HCT116 (cell line): ENCODE measurements at regions not wholly inside any gene's neighbourhood (a gene's known extent, or its start where the extent isn't known, plus 50 kb on each side); places are given as distances from the start of the nearest gene placed in this dataset.

Source experiments
- ATAC-seq: fragments of 200-7000 bp; cut with Tn5 transposase; 2 replicates; pipeline ENCODE4 v1.9.1; 2020; ENCODE audit warnings: mild to moderate bottlenecking, moderate library complexity
- BruUV-seq: library from RNA; stranded (reverse); fragments of 400-500 nt; replicated peaks from 2 replicates; lab custom pipeline; 2021; lab: Mats Ljungman, UMichigan
- CTCF ChIA-PET: fragments of 300-600 bp; sonication (Branson Sonifier 250); formaldehyde crosslinking; loops from one replicate; lab custom pipeline; 2021; ENCODE audit warnings: antibody characterized with exemption; lab: Charles Lee
- POLR2A ChIA-PET: fragments of 300-600, 350-600 bp; sonication (Branson Sonifier 250); formaldehyde crosslinking; loops from one replicate; lab custom pipeline; 2021; ENCODE audit warnings: antibody characterized with exemption; lab: Charles Lee
- RAD21 ChIA-PET, 2 experiments: fragments of 300-600 bp; sonication (Branson Sonifier 250); formaldehyde crosslinking; loops; one replicate each; lab custom pipeline; 2023; ENCODE audit warnings: low total read pairs in 2 of 2; ENCODE audit not compliant: uncharacterized antibody in 2 of 2, unreplicated experiment in 2 of 2, low non-redundant PET in 1 of 2; lab: Charles Lee
- DNase-seq: peaks from one replicate; pipeline ENCODE4 v3.0.0-alpha.2; 2010; ENCODE audit warnings: low read depth, low spot score
- H2AFZ ChIP-seq: fragments of 200-600 bp; shearing (Covaris generic), sonication (generic); 2 replicates; pipeline ENCODE4 v1.6.1; 2017; ENCODE audit warnings: low read depth, mixed run types, mixed read lengths, antibody characterized with exemption, low read length; ENCODE audit not compliant: poor library complexity, severe bottlenecking
- H3K27ac ChIP-seq: 2 replicates; pipeline ENCODE4 v1.5.1; 2012; ENCODE audit warnings: low read depth, low read length
- H3K27me3 ChIP-seq: fragments of 200-600 bp; sonication (generic); 2 replicates; pipeline ENCODE4 v1.6.1; 2016; ENCODE audit warnings: mixed run types, low read length, mixed read lengths; ENCODE audit not compliant: insufficient read depth
- H3K36me3 ChIP-seq, 2 experiments: fragments of 200-500 bp in 1 of 2; fragments of 200-600 bp in 1 of 2; sonication (Bioruptor generic) in 1 of 2; sonication (generic) in 1 of 2; 2 replicates each; pipeline versions ENCODE4 v1.5.1 to v1.6.1; 2014 to 2016; ENCODE audit warnings: low read length in 2 of 2, inconsistent platforms in 1 of 2, mixed read lengths in 1 of 2, mixed run types in 1 of 2; ENCODE audit not compliant: insufficient read depth in 2 of 2, control insufficient read depth in 1 of 2
- H3K4me1 ChIP-seq, 2 experiments: fragments of 200-600 bp in 1 of 2; sonication (generic) in 1 of 2; 2 replicates each; pipeline versions ENCODE4 v1.5.1 to v1.6.1; 2012 to 2017; ENCODE audit warnings: low read length in 2 of 2, inconsistent platforms in 1 of 2, mild to moderate bottlenecking in 1 of 2, mixed read lengths in 1 of 2, mixed run types in 1 of 2, moderate library complexity in 1 of 2; ENCODE audit not compliant: insufficient read depth in 2 of 2, control insufficient read depth in 1 of 2
- H3K4me2 ChIP-seq: fragments of 200-600 bp; sonication (generic); 2 replicates; pipeline ENCODE4 v1.6.1; 2017; ENCODE audit warnings: mixed run types, low read length, mixed read lengths
- H3K4me3 ChIP-seq, 2 experiments: fragments of 200-600 bp in 1 of 2; sonication (generic) in 1 of 2; replicated peaks in 1 of 2; 2 replicates each; pipeline ENCODE4 v1.5.1; 2011 to 2016; ENCODE audit warnings: low read length in 2 of 2, control low read depth in 1 of 2, low read depth in 1 of 2, mild to moderate bottlenecking in 1 of 2, mixed read lengths in 1 of 2, mixed run types in 1 of 2
- H3K79me2 ChIP-seq: fragments of 200-600 bp; sonication (generic); 2 replicates; pipeline ENCODE4 v1.6.1; 2017; ENCODE audit warnings: mild to moderate bottlenecking, mixed run types, low read length, moderate library complexity, mixed read lengths; ENCODE audit not compliant: insufficient read depth
- H3K9ac ChIP-seq: fragments of 200-600 bp; sonication (generic); 2 replicates; pipeline ENCODE4 v1.6.1; 2016; ENCODE audit warnings: low read length, mixed read lengths
- H3K9me2 ChIP-seq: fragments of 200-600 bp; sonication (generic), shearing (Covaris generic); 2 replicates; pipeline ENCODE4 v1.6.1; 2017; ENCODE audit warnings: mixed run types, mild to moderate bottlenecking, moderate library complexity; ENCODE audit not compliant: insufficient read depth
- H3K9me3 ChIP-seq, 2 experiments: fragments of 200-500 bp in 1 of 2; fragments of 200-600 bp in 1 of 2; sonication (Bioruptor generic) in 1 of 2; sonication (generic) in 1 of 2; 2 replicates each; pipeline ENCODE4 v1.6.1; 2014 to 2017; ENCODE audit warnings: low read length in 2 of 2, mixed read lengths in 2 of 2, inconsistent platforms in 1 of 2, low read depth in 1 of 2, mild to moderate bottlenecking in 1 of 2, mixed run types in 1 of 2, moderate library complexity in 1 of 2; ENCODE audit not compliant: control insufficient read depth in 1 of 2, insufficient read depth in 1 of 2
- H4K20me1 ChIP-seq: fragments of 200-600 bp; sonication (generic), shearing (Covaris generic); 2 replicates; pipeline ENCODE4 v1.6.1; 2017; ENCODE audit warnings: mixed run types, mild to moderate bottlenecking, moderate library complexity; ENCODE audit not compliant: insufficient read depth
- ATF3 ChIP-seq: IDR thresholded peaks from 2 replicates; pipeline ENCODE4 v1.6.1; 2012
- CTCF ChIP-seq, 3 experiments: fragments of 200-600 bp in 1 of 3; sonication (generic) in 1 of 3; IDR thresholded peaks in 2 of 3; conservative IDR thresholded peaks in 1 of 3; 2 replicates each; pipeline ENCODE4 v1.5.1; 2012 to 2017; ENCODE audit warnings: low read depth in 2 of 3, low read length in 2 of 3, antibody characterized with exemption in 1 of 3, borderline replicate concordance in 1 of 3, control low read depth in 1 of 3, mild to moderate bottlenecking in 1 of 3, mixed read lengths in 1 of 3, mixed run types in 1 of 3, moderate library complexity in 1 of 3; ENCODE audit not compliant: insufficient read depth in 1 of 3
- ELF1 ChIP-seq: IDR thresholded peaks from 2 replicates; pipeline ENCODE4 v1.6.1; 2012; ENCODE audit warnings: low read depth, borderline replicate concordance
- EZH2 ChIP-seq: fragments of 200-600 bp; sonication (generic); IDR thresholded peaks from 2 replicates; pipeline ENCODE4 v1.6.1; 2017; ENCODE audit warnings: antibody characterized with exemption, mixed run types
- EZH2phosphoT487 ChIP-seq: fragments of 200-600 bp; IDR thresholded peaks from 2 replicates; pipeline ENCODE4 v1.6.1; 2018; ENCODE audit warnings: antibody characterized with exemption, borderline replicate concordance
- MAX ChIP-seq: IDR thresholded peaks from 2 replicates; pipeline ENCODE4 v1.6.1; 2012
- POLR2A ChIP-seq: IDR thresholded peaks from 2 replicates; pipeline ENCODE4 v1.7.0; 2011; ENCODE audit warnings: borderline replicate concordance; ENCODE audit not compliant: insufficient read depth, insufficient read length; ENCODE audit errors: extremely low read depth
- POLR2AphosphoS5 ChIP-seq: IDR thresholded peaks from 2 replicates; pipeline ENCODE4 v1.6.1; 2011; ENCODE audit warnings: mild to moderate bottlenecking, low read depth, low read length, moderate library complexity
- RAD21 ChIP-seq: IDR thresholded peaks from 2 replicates; pipeline ENCODE4 v1.6.1; 2012; ENCODE audit warnings: low read depth, mild to moderate bottlenecking
- REST ChIP-seq: IDR thresholded peaks from 2 replicates; pipeline ENCODE4 v1.6.1; 2012; ENCODE audit warnings: low read depth
- SP1 ChIP-seq: IDR thresholded peaks from 2 replicates; pipeline ENCODE4 v1.6.1; 2012; ENCODE audit warnings: low read depth
- SRF ChIP-seq: IDR thresholded peaks from 2 replicates; pipeline ENCODE4 v1.6.1; 2012; ENCODE audit warnings: low read depth
- TCF7L2 ChIP-seq: IDR thresholded peaks from 2 replicates; pipeline ENCODE4 v1.7.0; 2011; ENCODE audit warnings: borderline replicate concordance, inconsistent platforms; ENCODE audit not compliant: insufficient read depth, insufficient read length; ENCODE audit errors: extremely low read depth
- YY1 ChIP-seq: IDR thresholded peaks from 2 replicates; pipeline ENCODE4 v1.6.1; 2011; ENCODE audit warnings: low read length, low read depth, moderate library complexity, mild to moderate bottlenecking; ENCODE audit not compliant: insufficient replicate concordance; ENCODE audit errors: extremely low read depth
- ZFX ChIP-seq: fragments of 450-650 bp; IDR thresholded peaks from 2 replicates; pipeline ENCODE4 v1.6.1; 2017
- ZNF274 ChIP-seq: fragments of 200-500 bp; sonication (Bioruptor generic); IDR thresholded peaks from 2 replicates; pipeline ENCODE4 v1.6.1; 2014; ENCODE audit warnings: mild to moderate bottlenecking, low read depth, low read length, inconsistent platforms
- intact Hi-C: fragments of 100-400 bp; cut with micrococcal nuclease; formaldehyde crosslinking; loops from 2 replicates; pipeline ENCODE4 v1.10.0; 2022

GRCh38 chr9:80787636-80788035 lies 901.7 kb downstream of the TLE1 start:
- H3K9me3 ChIP-seq: peaks cover 6 to 11% of the 10 kb centered on the region in 2 experiments; a peak in 3 of 4 replicates
- ATAC-seq (no peak), DNase-seq (no peak)
- no peak overlapping the region for H3K4me3 ChIP-seq
- no TSS peak for BruUV-seq
- no peak overlapping the region for H2AFZ ChIP-seq
- H3K27me3 ChIP-seq: no peaks in the 10 kb centered on the region
- H3K79me2 ChIP-seq: no peaks in the 10 kb centered on the region
- no peaks in the 10 kb centered on the region for H3K9me2 ChIP-seq
- TF ChIP-seq SP1 (no peak), YY1 (no peak), ATF3 (no peak), POLR2A (no peak), RAD21 (no peak), CTCF (IDR thresholded peaks at IDR 0.05 in 2 of 3, conservative IDR thresholded peaks at IDR 0.05 in 1 of 3; ENCODE audit: borderline replicate concordance in 1 of 3, insufficient read depth in 1 of 3, low read depth in 2 of 3, low read length in 2 of 3) (no peak), ZNF274 (no peak), SRF (no peak), REST (no peak), EZH2 (no peak), POLR2AphosphoS5 (no peak), ZFX (no peak), ELF1 (no peak), EZH2phosphoT487 (no peak), TCF7L2 (no peak), MAX (no peak)
- no peaks in the 10 kb centered on the region for H3K4me1 ChIP-seq
- no peaks in the 10 kb centered on the region for H4K20me1 ChIP-seq
- RAD21 ChIA-PET: no interaction called here
- CTCF ChIA-PET: no interaction called here
- H3K36me3 ChIP-seq: no peaks in the 10 kb centered on the region
- no peak overlapping the region for H3K9ac ChIP-seq
- no peak overlapping the region for H3K27ac ChIP-seq
- POLR2A ChIA-PET: no interaction called here
- no peak overlapping the region for H3K4me2 ChIP-seq
- intact Hi-C loops: no loop called here
